ENCODE measurements at regions not wholly inside any gene's neighbourhood (a gene's known extent, or its start where the extent isn't known, plus 50 kb on each side); places are given as distances from the start of the nearest gene placed in this dataset.
"Not testable (repeated sequence)": the region's sequence is repeated elsewhere in the genome, so short reads cannot be mapped to it uniquely, and the experiment has no call there.

GRCh38 chr4:81314897-81315470 is 100.0 kb upstream of the PRKG2 start:
- no peak for DNase-seq (ENCODE audit: low spot score)

GRCh38 chr4:81314196-81314896 is 99.3 kb upstream of the PRKG2 start:
- no peak for DNase-seq (ENCODE audit: low spot score)

GRCh38 chr4:81307991-81308390 is 93.0 kb upstream of the PRKG2 start:
- no peak for DNase-seq (ENCODE audit: low spot score)

GRCh38 chr4:81304871-81305270 is 89.8 kb upstream of the PRKG2 start:
- DNase-seq (ENCODE audit: low spot score), result no peak

GRCh38 chr4:81300352-81300751 is 85.3 kb upstream of the PRKG2 start:
- not testable (repeated sequence) for DNase-seq (ENCODE audit: low spot score)

- no peak for DNase-seq (ENCODE audit: low spot score)
Observed at GRCh38 chr4:81290813-81291212, 75.8 kb upstream of the PRKG2 start.

- DNase-seq (ENCODE audit: low spot score), result no peak
Observed at GRCh38 chr4:81287101-81287500, 72.1 kb upstream of the PRKG2 start.

GRCh38 chr4:81282131-81282530 is 67.1 kb upstream of the PRKG2 start:
- DNase-seq (ENCODE audit: low spot score), result no peak

- DNase-seq (ENCODE audit: low spot score), result no peak
Observed at GRCh38 chr4:81274460-81274859, 59.4 kb upstream of the PRKG2 start.

GRCh38 chr4:81272671-81273070 is 57.6 kb upstream of the PRKG2 start:
- DNase-seq (ENCODE audit: low spot score), result no peak

Measured in hematopoietic multipotent progenitor cell treated with erythropoietin and hydrocortisone succinate and interleukin-3 and kit ligand, for 17 days (in vitro differentiated cells).